ENCODE measurements at regions not wholly inside any gene's neighbourhood (a gene's known extent, or its start where the extent isn't known, plus 50 kb on each side); places are given as distances from the start of the nearest gene placed in this dataset.

GRCh38 chr2:67079729-67080128 lies 317.4 kb upstream of the ETAA1 start:
- no peak for DNase-seq (ENCODE audit: low spot score)
- in situ Hi-C loops (cut with MboI; ENCODE audit: low sequenced_read_pairs, unreplicated experiment) = no loop called here
- TF ChIP-seq, protein P1, sequence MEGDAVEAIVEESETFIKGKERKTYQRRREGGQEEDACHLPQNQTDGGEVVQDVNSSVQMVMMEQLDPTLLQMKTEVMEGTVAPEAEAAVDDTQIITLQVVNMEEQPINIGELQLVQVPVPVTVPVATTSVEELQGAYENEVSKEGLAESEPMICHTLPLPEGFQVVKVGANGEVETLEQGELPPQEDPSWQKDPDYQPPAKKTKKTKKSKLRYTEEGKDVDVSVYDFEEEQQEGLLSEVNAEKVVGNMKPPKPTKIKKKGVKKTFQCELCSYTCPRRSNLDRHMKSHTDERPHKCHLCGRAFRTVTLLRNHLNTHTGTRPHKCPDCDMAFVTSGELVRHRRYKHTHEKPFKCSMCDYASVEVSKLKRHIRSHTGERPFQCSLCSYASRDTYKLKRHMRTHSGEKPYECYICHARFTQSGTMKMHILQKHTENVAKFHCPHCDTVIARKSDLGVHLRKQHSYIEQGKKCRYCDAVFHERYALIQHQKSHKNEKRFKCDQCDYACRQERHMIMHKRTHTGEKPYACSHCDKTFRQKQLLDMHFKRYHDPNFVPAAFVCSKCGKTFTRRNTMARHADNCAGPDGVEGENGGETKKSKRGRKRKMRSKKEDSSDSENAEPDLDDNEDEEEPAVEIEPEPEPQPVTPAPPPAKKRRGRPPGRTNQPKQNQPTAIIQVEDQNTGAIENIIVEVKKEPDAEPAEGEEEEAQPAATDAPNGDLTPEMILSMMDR (IDR thresholded peaks at IDR 0.05; ENCODE audit: borderline replicate concordance, control extremely low read depth, extremely low read depth, insufficient read depth, missing control alignments) = no peak

GRCh38 chr2:67082813-67083212 lies 314.3 kb upstream of the ETAA1 start:
- no peak for DNase-seq (ENCODE audit: low spot score)
- TF ChIP-seq, protein P1 (IDR thresholded peaks at IDR 0.05; ENCODE audit: borderline replicate concordance, control extremely low read depth, extremely low read depth, insufficient read depth, missing control alignments) = no peak
- in situ Hi-C loops (cut with MboI; ENCODE audit: low sequenced_read_pairs, unreplicated experiment) = no loop called here

- DNase-seq (ENCODE audit: low spot score) = no peak
- TF ChIP-seq, protein P1 (IDR thresholded peaks at IDR 0.05; ENCODE audit: borderline replicate concordance, control extremely low read depth, extremely low read depth, insufficient read depth, missing control alignments) = no peak
- in situ Hi-C loops (cut with MboI; ENCODE audit: low sequenced_read_pairs, unreplicated experiment) = no loop called here
Observed at GRCh38 chr2:67083951-67084350, 313.2 kb upstream of the ETAA1 start.

GRCh38 chr2:67085146-67085545 lies 312.0 kb upstream of the ETAA1 start:
- in situ Hi-C loops (cut with MboI; ENCODE audit: low sequenced_read_pairs, unreplicated experiment) = no loop called here
- TF ChIP-seq, protein P1 (IDR thresholded peaks at IDR 0.05; ENCODE audit: borderline replicate concordance, control extremely low read depth, extremely low read depth, insufficient read depth, missing control alignments) = no peak
- DNase-seq (ENCODE audit: low spot score) = no peak

GRCh38 chr2:67091681-67092080 lies 305.5 kb upstream of the ETAA1 start:
- TF ChIP-seq, protein P1 (IDR thresholded peaks at IDR 0.05; ENCODE audit: borderline replicate concordance, control extremely low read depth, extremely low read depth, insufficient read depth, missing control alignments) = no peak
- DNase-seq (ENCODE audit: low spot score) = no peak
- in situ Hi-C loops (cut with MboI; ENCODE audit: low sequenced_read_pairs, unreplicated experiment) = no loop called here

DNA sequence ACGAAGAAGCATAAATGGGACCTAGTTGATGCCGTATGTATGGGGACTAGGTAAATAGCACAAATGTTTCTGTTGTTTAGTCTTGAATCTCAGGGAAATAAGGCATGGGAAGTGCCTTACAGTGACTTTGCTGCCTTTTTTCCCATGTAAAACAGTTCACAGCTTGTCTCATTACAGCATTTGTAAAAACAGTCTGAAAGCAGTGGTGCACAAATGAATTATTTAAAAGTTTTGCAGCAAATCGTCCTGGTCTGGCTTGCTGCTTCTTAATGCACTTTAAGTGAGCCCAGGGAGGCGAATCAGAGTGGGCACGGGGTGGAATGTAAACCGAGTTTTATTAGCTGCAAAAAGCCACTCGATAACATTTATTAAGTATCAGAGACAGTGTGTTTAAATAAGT lies 302.0 kb upstream of the ETAA1 start:
- in situ Hi-C loops (cut with MboI; ENCODE audit: low sequenced_read_pairs, unreplicated experiment) = no loop called here
- TF ChIP-seq, protein P1 (IDR thresholded peaks at IDR 0.05; ENCODE audit: borderline replicate concordance, control extremely low read depth, extremely low read depth, insufficient read depth, missing control alignments) = no peak
- no peak for DNase-seq (ENCODE audit: low spot score)

DNA sequence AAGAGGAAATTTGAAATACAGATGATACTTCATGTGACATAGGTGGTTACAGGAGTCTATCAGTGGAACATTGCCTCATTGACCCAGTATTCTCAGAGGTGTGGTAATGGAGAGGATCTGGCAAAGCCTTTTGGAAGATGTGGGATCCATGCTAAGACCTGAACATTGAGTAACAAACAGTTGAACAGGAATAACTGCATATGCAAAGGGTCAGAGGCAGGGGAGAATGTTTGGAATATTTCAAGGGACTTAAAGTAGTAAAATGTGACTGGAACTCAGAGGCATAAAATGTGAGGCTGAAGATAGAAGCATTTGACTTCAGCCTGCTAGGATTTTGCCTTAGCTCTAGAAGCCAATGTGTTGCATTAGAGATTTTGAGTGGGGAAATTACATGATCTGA lies 300.2 kb upstream of the ETAA1 start:
- in situ Hi-C loops (cut with MboI; ENCODE audit: low sequenced_read_pairs, unreplicated experiment) = no loop called here
- no peak for DNase-seq (ENCODE audit: low spot score)
- TF ChIP-seq, protein P1 (IDR thresholded peaks at IDR 0.05; ENCODE audit: borderline replicate concordance, control extremely low read depth, extremely low read depth, insufficient read depth, missing control alignments) = no peak

Measured in GM13976 (cell line).